ENCODE measurements at regions not wholly inside any gene's neighbourhood (a gene's known extent, or its start where the extent isn't known, plus 50 kb on each side); places are given as distances from the start of the nearest gene placed in this dataset.

DNA sequence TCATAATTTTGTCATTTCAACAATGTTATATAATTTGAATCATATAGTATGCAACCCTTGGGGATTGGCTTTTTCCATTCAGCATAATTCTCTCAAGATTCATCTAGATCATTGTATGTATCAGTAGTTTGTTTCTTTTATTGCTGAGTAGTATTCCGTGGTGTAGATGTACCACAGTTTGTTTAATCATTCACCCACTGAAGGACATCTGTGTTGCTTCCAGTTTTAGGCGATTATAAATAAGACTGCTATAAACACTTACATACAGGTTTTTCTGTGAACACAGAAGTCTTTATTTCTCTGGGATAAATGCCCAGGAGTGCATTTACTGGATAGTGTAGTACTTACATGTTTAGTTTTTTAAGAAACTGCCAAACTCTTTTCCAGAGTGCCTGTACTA lies 374.1 kb downstream of the DEPDC1B start:
- TF ChIP-seq ZNF384 (IDR thresholded peaks at IDR 0.05; ENCODE audit: borderline replicate concordance, low read depth, low read length) (no peak), JUND (IDR thresholded peaks at IDR 0.05; ENCODE audit: low read depth, low read length) (no peak), SPI1 (IDR thresholded peaks at IDR 0.05; ENCODE audit: borderline replicate concordance, insufficient read depth, low read depth, low read length) (no peak), ZNF274 (IDR thresholded peaks at IDR 0.05; ENCODE audit: insufficient read depth, insufficient read length) (no peak), ZSCAN29 (IDR thresholded peaks at IDR 0.05) (no peak), NR2C2 (IDR thresholded peaks at IDR 0.05; ENCODE audit: borderline replicate concordance, control insufficient read depth, insufficient read length, low read depth) (no peak)
- TF ChIP-seq, protein P1, sequence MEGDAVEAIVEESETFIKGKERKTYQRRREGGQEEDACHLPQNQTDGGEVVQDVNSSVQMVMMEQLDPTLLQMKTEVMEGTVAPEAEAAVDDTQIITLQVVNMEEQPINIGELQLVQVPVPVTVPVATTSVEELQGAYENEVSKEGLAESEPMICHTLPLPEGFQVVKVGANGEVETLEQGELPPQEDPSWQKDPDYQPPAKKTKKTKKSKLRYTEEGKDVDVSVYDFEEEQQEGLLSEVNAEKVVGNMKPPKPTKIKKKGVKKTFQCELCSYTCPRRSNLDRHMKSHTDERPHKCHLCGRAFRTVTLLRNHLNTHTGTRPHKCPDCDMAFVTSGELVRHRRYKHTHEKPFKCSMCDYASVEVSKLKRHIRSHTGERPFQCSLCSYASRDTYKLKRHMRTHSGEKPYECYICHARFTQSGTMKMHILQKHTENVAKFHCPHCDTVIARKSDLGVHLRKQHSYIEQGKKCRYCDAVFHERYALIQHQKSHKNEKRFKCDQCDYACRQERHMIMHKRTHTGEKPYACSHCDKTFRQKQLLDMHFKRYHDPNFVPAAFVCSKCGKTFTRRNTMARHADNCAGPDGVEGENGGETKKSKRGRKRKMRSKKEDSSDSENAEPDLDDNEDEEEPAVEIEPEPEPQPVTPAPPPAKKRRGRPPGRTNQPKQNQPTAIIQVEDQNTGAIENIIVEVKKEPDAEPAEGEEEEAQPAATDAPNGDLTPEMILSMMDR (IDR thresholded peaks at IDR 0.05 in 2 of 3, conservative IDR thresholded peaks at IDR 0.05 in 1 of 3; ENCODE audit: control insufficient read depth in 2 of 3, extremely low read depth in 1 of 3, insufficient read depth in 1 of 3, low read depth in 3 of 3, low read length in 3 of 3), result no peak
- TF ChIP-seq, protein P2, sequence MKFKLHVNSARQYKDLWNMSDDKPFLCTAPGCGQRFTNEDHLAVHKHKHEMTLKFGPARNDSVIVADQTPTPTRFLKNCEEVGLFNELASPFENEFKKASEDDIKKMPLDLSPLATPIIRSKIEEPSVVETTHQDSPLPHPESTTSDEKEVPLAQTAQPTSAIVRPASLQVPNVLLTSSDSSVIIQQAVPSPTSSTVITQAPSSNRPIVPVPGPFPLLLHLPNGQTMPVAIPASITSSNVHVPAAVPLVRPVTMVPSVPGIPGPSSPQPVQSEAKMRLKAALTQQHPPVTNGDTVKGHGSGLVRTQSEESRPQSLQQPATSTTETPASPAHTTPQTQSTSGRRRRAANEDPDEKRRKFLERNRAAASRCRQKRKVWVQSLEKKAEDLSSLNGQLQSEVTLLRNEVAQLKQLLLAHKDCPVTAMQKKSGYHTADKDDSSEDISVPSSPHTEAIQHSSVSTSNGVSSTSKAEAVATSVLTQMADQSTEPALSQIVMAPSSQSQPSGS (IDR thresholded peaks at IDR 0.05; ENCODE audit: low read length), result no peak
- TF ChIP-seq, protein P3, sequence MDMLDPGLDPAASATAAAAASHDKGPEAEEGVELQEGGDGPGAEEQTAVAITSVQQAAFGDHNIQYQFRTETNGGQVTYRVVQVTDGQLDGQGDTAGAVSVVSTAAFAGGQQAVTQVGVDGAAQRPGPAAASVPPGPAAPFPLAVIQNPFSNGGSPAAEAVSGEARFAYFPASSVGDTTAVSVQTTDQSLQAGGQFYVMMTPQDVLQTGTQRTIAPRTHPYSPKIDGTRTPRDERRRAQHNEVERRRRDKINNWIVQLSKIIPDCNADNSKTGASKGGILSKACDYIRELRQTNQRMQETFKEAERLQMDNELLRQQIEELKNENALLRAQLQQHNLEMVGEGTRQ (IDR thresholded peaks at IDR 0.05; ENCODE audit: borderline replicate concordance, low read depth, low read length), result no peak
